HUES48 (cell line): ENCODE measurements at regions not wholly inside any gene's neighbourhood (a gene's known extent, or its start where the extent isn't known, plus 50 kb on each side); places are given as distances from the start of the nearest gene placed in this dataset.

Experiments
- H3K27ac ChIP-seq: one replicate; pipeline ENCODE4 v1.7.0; 2013; ENCODE audit warnings: low read depth, low read length, inconsistent platforms
- H3K27me3 ChIP-seq: 2 replicates; pipeline ENCODE4 v1.6.1; 2013; ENCODE audit warnings: mild to moderate bottlenecking, low read length; ENCODE audit not compliant: control insufficient read depth, insufficient read depth
- H3K36me3 ChIP-seq: 2 replicates; pipeline ENCODE4 v1.6.1; 2013; ENCODE audit warnings: low read length; ENCODE audit not compliant: control insufficient read depth, insufficient read depth
- H3K4me1 ChIP-seq: 2 replicates; pipeline ENCODE4 v1.6.1; 2013; ENCODE audit warnings: mild to moderate bottlenecking, low read length; ENCODE audit not compliant: control insufficient read depth, insufficient read depth
- H3K4me3 ChIP-seq: 2 replicates; pipeline ENCODE4 v1.5.1; 2013; ENCODE audit warnings: mild to moderate bottlenecking, low read depth, low read length
- H3K9ac ChIP-seq: 2 replicates; pipeline ENCODE4 v1.6.1; 2013; ENCODE audit warnings: mild to moderate bottlenecking, low read depth, low read length, moderate library complexity
- H3K9me3 ChIP-seq: 2 replicates; pipeline ENCODE4 v1.6.1; 2013; ENCODE audit warnings: low read length; ENCODE audit not compliant: control insufficient read depth, insufficient read depth

DNA sequence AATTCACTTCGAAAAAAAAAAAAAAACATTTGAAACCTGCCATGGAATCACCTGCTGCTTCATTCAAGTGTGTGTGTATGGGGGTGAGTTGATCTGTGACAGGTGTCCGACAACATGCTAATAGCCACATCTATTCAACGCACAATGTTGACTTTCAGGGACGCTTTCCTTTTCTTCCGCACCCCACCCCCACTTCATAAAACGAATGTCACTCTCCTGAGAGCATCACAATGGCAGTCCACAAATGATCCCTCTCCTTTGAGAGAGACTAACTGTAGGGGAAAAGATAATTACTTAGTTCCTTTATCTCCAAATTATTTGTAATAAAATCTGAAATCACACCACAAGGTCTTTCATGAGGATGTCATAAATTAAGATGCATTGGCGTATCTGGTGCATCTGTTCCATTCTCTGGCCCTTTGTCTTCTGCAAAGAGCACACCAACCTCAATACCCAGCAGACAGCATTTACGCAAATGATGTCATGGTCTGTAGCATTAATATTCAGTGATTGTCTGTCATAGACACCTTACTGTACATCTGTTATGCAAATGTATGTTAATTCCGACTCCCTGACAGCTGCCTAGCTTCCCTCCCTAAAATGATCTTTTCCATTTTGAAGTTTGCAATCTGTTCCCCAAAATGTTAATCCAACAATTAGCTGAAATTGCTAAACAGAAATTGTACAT lies 640.0 kb upstream of the BOD1L1 start:
- Histone ChIP-seq H3K4me1 (no peaks in the 10 kb centered on the region), H3K9me3 (no peaks in the 10 kb centered on the region), H3K27ac (no peak overlapping the region), H3K4me3 (no peak overlapping the region), H3K36me3 (no peaks in the 10 kb centered on the region), H3K9ac (no peak overlapping the region), H3K27me3 (no peaks in the 10 kb centered on the region)

DNA sequence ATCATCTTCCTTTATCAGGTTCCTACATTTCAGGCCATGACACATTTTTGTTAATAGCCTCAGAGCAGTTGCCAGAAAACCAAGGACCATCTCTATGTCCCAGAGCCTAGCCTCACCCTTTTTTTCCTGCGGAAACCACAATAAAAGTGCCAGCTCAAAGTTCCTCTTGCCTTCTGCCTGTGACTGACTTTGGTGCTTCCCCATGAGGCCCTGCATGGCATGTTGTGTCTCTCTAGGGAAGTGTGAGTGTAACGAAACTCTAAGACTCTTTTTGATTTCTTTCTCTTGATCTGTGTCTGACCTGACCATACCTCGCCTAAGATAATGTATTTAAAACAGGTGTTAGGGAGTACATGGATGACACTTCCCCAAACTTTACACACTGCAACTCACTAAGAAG lies 642.3 kb upstream of the BOD1L1 start:
- no peak overlapping the region for H3K27ac ChIP-seq
- H3K27me3 ChIP-seq: no peaks in the 10 kb centered on the region
- H3K9me3 ChIP-seq: no peaks in the 10 kb centered on the region
- H3K36me3 ChIP-seq: no peaks in the 10 kb centered on the region
- no peak overlapping the region for H3K9ac ChIP-seq
- H3K4me1 ChIP-seq: peaks cover 6% of the 10 kb centered on the region; the same call in 1 of the 2 replicates
- H3K4me3 ChIP-seq: no peak overlapping the region

DNA sequence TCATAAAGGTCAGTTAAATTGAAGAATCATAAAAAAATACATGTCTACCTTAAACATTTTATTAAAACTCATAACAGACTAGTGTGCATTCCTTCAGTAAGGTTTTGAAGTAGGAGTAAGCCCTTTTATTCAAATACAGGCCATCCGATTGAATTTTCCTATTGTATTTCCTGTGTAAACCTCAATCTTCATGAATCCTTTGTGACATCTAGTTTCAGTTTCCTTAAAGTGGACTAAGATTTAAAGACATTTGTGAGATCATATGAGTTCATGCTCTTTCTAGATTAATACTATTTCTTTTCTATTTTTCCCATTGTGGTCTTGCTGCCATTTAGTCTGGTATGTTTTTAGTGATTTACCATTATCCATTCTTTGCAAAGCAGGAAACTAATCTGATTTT lies 644.7 kb upstream of the BOD1L1 start:
- no peak overlapping the region for H3K27ac ChIP-seq
- peaks cover 6% of the 10 kb centered on the region; the same call in 1 of the 2 replicates for H3K4me1 ChIP-seq
- H3K4me3 ChIP-seq: no peak overlapping the region
- no peaks in the 10 kb centered on the region for H3K27me3 ChIP-seq
- no peak overlapping the region for H3K9ac ChIP-seq
- no peaks in the 10 kb centered on the region for H3K9me3 ChIP-seq
- H3K36me3 ChIP-seq: no peaks in the 10 kb centered on the region

DNA sequence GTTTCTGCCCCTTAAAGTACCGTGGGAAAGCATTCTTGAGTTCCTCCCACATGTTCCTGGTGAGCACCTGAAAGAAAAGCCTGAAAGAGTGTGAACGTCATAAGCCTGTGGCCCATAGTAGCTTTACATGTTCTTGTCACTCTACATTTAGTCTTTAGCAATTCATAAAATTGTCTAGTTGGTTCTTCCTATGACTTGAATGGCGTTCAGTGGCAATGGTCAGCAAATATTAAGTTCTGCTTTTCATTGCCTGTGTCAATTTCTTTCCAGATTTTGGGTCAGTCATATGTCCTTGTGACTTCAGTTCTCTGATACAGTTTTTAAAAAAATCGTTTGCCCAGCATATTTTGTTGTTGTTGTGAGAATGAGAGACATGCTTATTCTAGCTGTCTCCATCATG lies 650.0 kb upstream of the BOD1L1 start:
- H3K4me1 ChIP-seq: peaks cover 13% of the 10 kb centered on the region
- no peak overlapping the region for H3K27ac ChIP-seq
- no peaks in the 10 kb centered on the region for H3K9me3 ChIP-seq
- H3K27me3 ChIP-seq: no peaks in the 10 kb centered on the region
- H3K36me3 ChIP-seq: no peaks in the 10 kb centered on the region
- H3K9ac ChIP-seq: no peak overlapping the region
- no peak overlapping the region for H3K4me3 ChIP-seq

DNA sequence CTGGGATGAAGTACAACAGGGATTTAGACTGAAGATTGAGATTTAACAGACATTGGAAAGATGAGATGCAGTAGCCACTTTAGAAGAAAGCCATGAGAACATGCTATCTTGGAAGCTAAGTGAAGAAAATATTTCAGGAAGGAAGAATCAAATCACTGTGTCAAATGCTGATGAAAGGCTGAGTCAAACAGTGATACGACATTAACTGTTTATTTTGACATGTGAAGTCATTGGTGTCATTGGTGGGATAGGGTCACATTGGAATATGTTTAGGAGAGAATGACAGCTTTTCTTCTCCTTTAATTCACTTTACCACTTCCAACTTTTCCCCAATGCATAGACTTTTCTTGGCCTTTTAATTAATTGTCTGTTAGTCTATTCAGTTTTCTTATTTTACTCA lies 653.0 kb upstream of the BOD1L1 start:
- no peaks in the 10 kb centered on the region for H3K27me3 ChIP-seq
- H3K4me1 ChIP-seq: peaks cover 7% of the 10 kb centered on the region
- no peak overlapping the region for H3K27ac ChIP-seq
- no peaks in the 10 kb centered on the region for H3K9me3 ChIP-seq
- no peak overlapping the region for H3K4me3 ChIP-seq
- no peaks in the 10 kb centered on the region for H3K36me3 ChIP-seq
- no peak overlapping the region for H3K9ac ChIP-seq

DNA sequence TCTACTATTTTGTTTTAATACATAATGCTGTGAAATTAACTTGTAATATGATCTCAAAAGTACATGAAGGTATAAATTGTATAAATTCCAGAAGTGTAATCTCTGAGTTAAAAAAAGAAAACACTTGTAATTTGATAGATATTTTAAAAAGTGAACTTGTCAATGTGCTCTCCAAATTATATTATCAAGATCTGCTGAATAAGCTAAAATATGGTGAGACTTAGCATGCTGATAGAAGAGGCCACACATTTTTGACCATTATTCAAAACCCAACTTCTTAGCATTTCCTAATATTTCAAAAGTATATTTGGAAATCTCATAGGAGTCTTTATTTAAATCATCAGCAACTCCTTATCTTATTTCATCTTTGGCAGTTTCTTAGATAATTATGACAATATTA lies 657.1 kb upstream of the BOD1L1 start:
- Histone ChIP-seq H3K4me3 (no peak overlapping the region), H3K4me1 (peaks cover 7% of the 10 kb centered on the region), H3K9me3 (0 out of 2 replicates have a peak, but pooled peaks cover 10% of the 10 kb centered on the region), H3K27me3 (no peaks in the 10 kb centered on the region), H3K36me3 (no peaks in the 10 kb centered on the region), H3K27ac (no peak overlapping the region), H3K9ac (no peak overlapping the region)

DNA sequence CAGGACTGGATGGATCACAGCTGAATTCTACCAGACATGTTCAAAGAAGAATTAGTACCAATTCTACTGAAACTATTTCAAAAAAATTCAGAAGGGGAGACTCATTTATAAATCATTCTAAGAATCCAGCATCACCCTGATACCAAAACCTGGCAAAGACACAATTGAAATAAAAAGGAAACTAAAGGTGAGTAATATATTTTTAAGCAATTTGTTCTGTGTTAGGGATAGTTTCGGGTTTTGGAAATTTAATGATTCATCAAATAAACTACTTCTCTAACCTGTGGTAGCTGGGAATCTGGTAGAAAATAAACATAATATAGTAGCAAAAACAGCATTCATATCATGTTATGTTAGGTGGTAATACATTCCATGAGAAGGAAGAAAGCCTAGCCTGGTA lies 662.2 kb upstream of the BOD1L1 start:
- H3K9ac ChIP-seq: no peak overlapping the region
- H3K4me1 ChIP-seq: peaks cover 10% of the 10 kb centered on the region; the same call in 1 of the 2 replicates
- no peak overlapping the region for H3K4me3 ChIP-seq
- H3K27me3 ChIP-seq: no peaks in the 10 kb centered on the region
- no peaks in the 10 kb centered on the region for H3K36me3 ChIP-seq
- no peak overlapping the region for H3K27ac ChIP-seq
- 0 out of 2 replicates have a peak, but pooled peaks cover 10% of the 10 kb centered on the region for H3K9me3 ChIP-seq

DNA sequence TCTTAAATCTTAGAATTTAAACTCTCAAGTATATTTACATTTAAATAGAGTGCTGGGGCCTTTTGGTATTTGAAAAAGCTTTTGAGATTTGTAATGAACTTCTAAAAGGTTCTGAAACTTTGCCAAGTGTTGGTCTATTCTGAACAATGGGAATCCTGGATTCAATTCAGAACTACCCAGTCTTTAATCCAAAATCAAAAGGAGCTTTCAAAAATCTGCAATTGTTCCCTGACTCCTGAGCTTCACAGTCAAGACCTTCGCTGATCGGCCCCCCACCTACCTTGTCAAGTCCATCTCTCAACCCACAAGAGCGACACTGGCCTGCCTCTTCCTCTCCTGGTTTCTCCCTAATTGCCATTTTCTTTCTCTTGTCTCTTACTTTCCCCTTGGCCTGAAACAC lies 666.1 kb upstream of the BOD1L1 start:
- peaks cover 10% of the 10 kb centered on the region; the same call in 1 of the 2 replicates for H3K4me1 ChIP-seq
- no peaks in the 10 kb centered on the region for H3K27me3 ChIP-seq
- no peak overlapping the region for H3K9ac ChIP-seq
- no peak overlapping the region for H3K4me3 ChIP-seq
- H3K27ac ChIP-seq: no peak overlapping the region
- no peaks in the 10 kb centered on the region for H3K36me3 ChIP-seq
- H3K9me3 ChIP-seq: 0 out of 2 replicates have a peak, but pooled peaks cover under 1% of the 10 kb centered on the region

DNA sequence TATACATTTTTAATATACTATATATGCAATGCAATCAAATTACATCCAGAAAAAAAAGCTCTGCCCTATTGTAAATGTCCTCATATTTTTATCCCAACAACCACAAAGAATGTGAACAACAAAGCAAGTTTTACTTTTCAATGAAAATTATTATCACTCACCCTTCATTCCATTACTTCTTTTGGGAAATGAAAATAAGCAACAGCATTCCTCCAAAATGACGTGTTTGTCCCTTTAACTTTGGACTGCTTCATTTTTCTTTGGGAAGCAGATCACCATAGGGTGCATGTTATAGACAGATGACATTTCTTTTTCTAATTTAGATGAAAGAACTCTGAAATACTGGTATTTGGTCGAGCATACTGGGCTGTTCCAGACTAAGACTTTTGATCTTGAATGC lies 667.1 kb upstream of the BOD1L1 start:
- Histone ChIP-seq H3K27me3 (no peaks in the 10 kb centered on the region), H3K9ac (no peak overlapping the region), H3K4me1 (peaks cover 10% of the 10 kb centered on the region; the same call in 1 of the 2 replicates), H3K4me3 (no peak overlapping the region), H3K27ac (no peak overlapping the region), H3K9me3 (no peaks in the 10 kb centered on the region), H3K36me3 (no peaks in the 10 kb centered on the region)

DNA sequence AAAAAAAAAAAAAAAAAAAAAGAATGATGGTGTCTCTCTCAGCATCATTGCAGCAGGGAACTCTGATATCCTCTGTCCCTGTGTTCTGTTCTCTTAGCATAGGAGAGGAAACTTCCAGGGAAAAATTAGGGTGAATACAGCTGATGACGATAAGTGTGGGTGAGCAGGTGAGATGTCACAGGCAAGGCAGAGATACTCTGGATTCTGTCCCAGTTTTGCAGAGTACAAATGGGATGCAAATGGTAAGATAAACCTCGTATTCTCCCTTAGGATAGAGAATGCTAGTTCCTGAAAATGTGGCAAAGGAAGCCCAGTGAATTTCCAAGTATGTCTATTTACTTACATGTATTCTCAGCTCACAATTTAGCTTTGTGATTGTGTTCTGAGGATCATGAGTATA lies 671.6 kb upstream of the BOD1L1 start:
- H3K27ac ChIP-seq: no peak overlapping the region
- no peaks in the 10 kb centered on the region for H3K27me3 ChIP-seq

DNA sequence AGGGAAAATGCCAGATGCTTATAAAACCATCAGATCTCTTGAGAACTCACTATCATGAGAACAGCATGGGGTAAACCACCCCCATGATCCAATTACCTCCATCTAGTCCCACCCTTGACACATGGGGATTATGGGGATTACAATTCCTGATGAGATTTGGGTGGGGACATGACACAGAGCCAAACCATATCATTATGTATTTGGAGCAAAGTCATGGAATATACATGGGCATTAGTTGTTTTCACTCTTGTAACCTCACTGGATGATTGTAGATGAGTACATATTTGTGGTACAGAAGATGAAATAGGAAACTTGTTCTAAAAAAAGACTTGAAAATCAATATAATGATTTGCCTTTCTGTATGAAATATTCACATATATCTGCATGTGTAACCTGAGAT lies 674.5 kb upstream of the BOD1L1 start:
- no peak overlapping the region for H3K9ac ChIP-seq
- H3K27ac ChIP-seq: no peak overlapping the region
- H3K4me1 ChIP-seq: no peaks in the 10 kb centered on the region
- H3K27me3 ChIP-seq: no peaks in the 10 kb centered on the region
- H3K36me3 ChIP-seq: no peaks in the 10 kb centered on the region
- no peaks in the 10 kb centered on the region for H3K9me3 ChIP-seq
- H3K4me3 ChIP-seq: no peak overlapping the region

More for the DNA sequence above, 671.6 kb upstream of the BOD1L1 start:
- H3K9ac ChIP-seq: no peak overlapping the region
- H3K4me1 ChIP-seq: no peaks in the 10 kb centered on the region
- no peaks in the 10 kb centered on the region for H3K9me3 ChIP-seq
- no peaks in the 10 kb centered on the region for H3K36me3 ChIP-seq
- H3K4me3 ChIP-seq: no peak overlapping the region
